Tibial nerve (tissue), 4 donors: ENCODE measurements at regions not wholly inside any gene's neighbourhood (a gene's known extent, or its start where the extent isn't known, plus 50 kb on each side); places are given as distances from the start of the nearest gene placed in this dataset.

ENCODE experiments used
- CTCF ChIP-seq, 5 experiments: fragments of 200-600 bp in 3 of 5; fragments of 450-650 bp in 2 of 5; sonication (generic) in 3 of 5; IDR thresholded peaks; one replicate each; pipeline ENCODE4 v1.5.1; 2016 to 2019; ENCODE audit warnings: antibody characterized with exemption in 5 of 5, mild to moderate bottlenecking in 3 of 5, moderate library complexity in 2 of 5
- EP300 ChIP-seq, 2 donors: sonication (generic); formaldehyde crosslinking; IDR thresholded peaks; one replicate each; pipeline ENCODE4 v1.6.1; 2017; ENCODE audit warnings: antibody characterized with exemption in 2 of 2, mild to moderate bottlenecking in 1 of 2
- POLR2A ChIP-seq, 2 donors: fragments of 450-650 bp; IDR thresholded peaks; one replicate each; pipeline ENCODE4 v1.6.1; 2017; ENCODE audit warnings: antibody characterized with exemption in 2 of 2, mild to moderate bottlenecking in 2 of 2, moderate library complexity in 2 of 2

DNA sequence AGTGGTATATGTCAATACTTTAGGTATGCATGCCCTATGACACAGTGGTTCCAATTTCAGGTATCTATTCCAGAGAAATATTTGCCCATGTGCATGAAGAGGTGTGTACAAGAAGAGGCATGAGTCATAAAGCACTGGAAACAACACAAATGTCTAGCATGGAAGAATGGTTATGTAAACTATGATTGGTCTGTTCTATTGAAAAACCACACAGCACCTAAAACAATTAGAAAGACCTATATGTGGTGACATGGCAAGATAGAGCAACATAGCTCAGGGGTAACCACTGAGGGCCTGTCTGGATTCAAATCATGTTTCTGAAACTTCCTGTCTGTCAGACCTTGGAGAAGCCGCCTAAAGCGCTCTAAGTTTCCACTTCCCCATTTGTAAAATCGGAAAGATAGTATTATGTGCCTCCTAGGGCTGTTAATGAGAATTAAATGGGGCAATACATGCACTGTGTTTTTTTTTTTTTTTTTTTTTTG is 63.4 kb upstream of the GPCPD1 start:
- TF ChIP-seq CTCF (IDR thresholded peaks at IDR 0.05) = no peak
- TF ChIP-seq EP300 (IDR thresholded peaks at IDR 0.05) = no peak
- TF ChIP-seq POLR2A (IDR thresholded peaks at IDR 0.05) = no peak
